DND-41 (cell line): ENCODE measurements at regions not wholly inside any gene's neighbourhood (a gene's known extent, or its start where the extent isn't known, plus 50 kb on each side); places are given as distances from the start of the nearest gene placed in this dataset.

Experiments
- ATAC-seq: fragments of 200-7000 bp; cut with Tn5 transposase; 3 replicates; pipeline ENCODE4 v1.9.1; 2021; ENCODE audit warnings: low read depth; ENCODE audit not compliant: insufficient read depth
- DNase-seq: peaks from one replicate; pipeline ENCODE4 v3.0.0-alpha.2; 2020
- H2AFZ ChIP-seq: 2 replicates; pipeline ENCODE4 v1.6.0; 2012; ENCODE audit warnings: low read depth, low read length
- H3K27ac ChIP-seq: 2 replicates; pipeline ENCODE4 v1.5.1; 2012; ENCODE audit warnings: low read length, inconsistent platforms
- H3K27me3 ChIP-seq: fragments of 200-600 bp; sonication (generic); 2 replicates; pipeline ENCODE4 v1.6.0; 2012; ENCODE audit warnings: low read length, mild to moderate bottlenecking, inconsistent platforms; ENCODE audit not compliant: insufficient read depth, poor library complexity
- H3K36me3 ChIP-seq: 2 replicates; pipeline ENCODE4 v1.5.1; 2012; ENCODE audit warnings: low read length, inconsistent platforms; ENCODE audit not compliant: insufficient read depth
- H3K4me1 ChIP-seq: 2 replicates; pipeline ENCODE4 v1.5.1; 2012; ENCODE audit warnings: mild to moderate bottlenecking, low read length; ENCODE audit not compliant: insufficient read depth
- H3K4me2 ChIP-seq: 2 replicates; pipeline ENCODE4 v1.6.0; 2012; ENCODE audit warnings: mild to moderate bottlenecking, moderate library complexity, low read length, inconsistent platforms; ENCODE audit not compliant: insufficient read depth
- H3K4me3 ChIP-seq, 2 experiments: fragments of 200-600 bp in 1 of 2; shearing (Covaris generic) in 1 of 2; 2 replicates each; pipeline ENCODE4 v1.5.1; 2012 to 2016; ENCODE audit warnings: inconsistent platforms in 2 of 2, low read length in 2 of 2, mild to moderate bottlenecking in 2 of 2, low read depth in 1 of 2, moderate library complexity in 1 of 2
- H3K79me2 ChIP-seq: 2 replicates; pipeline ENCODE4 v1.6.0; 2012; ENCODE audit warnings: low read length, inconsistent platforms; ENCODE audit not compliant: insufficient read depth
- H3K9ac ChIP-seq: 2 replicates; pipeline ENCODE4 v1.6.0; 2012; ENCODE audit warnings: low read depth, mild to moderate bottlenecking, inconsistent platforms, low read length, moderate library complexity
- H3K9me3 ChIP-seq: 2 replicates; pipeline ENCODE4 v1.5.1; 2012; ENCODE audit warnings: low read length, moderate library complexity, mild to moderate bottlenecking, inconsistent platforms; ENCODE audit not compliant: insufficient read depth, severe bottlenecking
- H4K20me1 ChIP-seq: 2 replicates; pipeline ENCODE4 v1.6.0; 2012; ENCODE audit warnings: low read length; ENCODE audit not compliant: insufficient read depth
- EZH2 ChIP-seq: IDR thresholded peaks from 3 replicates; pipeline ENCODE4 v1.6.1; 2012; ENCODE audit warnings: borderline replicate concordance, low read depth, mild to moderate bottlenecking, moderate library complexity, low read length, inconsistent platforms; ENCODE audit not compliant: severe bottlenecking
- TF ChIP-seq, protein P1 (sequence below): IDR thresholded peaks from 2 replicates; pipeline ENCODE4 v1.5.1; 2012; ENCODE audit warnings: borderline replicate concordance, low read length, moderate library complexity, mild to moderate bottlenecking; ENCODE audit not compliant: poor library complexity, severe bottlenecking; ENCODE audit errors: extremely low read depth

DNA sequence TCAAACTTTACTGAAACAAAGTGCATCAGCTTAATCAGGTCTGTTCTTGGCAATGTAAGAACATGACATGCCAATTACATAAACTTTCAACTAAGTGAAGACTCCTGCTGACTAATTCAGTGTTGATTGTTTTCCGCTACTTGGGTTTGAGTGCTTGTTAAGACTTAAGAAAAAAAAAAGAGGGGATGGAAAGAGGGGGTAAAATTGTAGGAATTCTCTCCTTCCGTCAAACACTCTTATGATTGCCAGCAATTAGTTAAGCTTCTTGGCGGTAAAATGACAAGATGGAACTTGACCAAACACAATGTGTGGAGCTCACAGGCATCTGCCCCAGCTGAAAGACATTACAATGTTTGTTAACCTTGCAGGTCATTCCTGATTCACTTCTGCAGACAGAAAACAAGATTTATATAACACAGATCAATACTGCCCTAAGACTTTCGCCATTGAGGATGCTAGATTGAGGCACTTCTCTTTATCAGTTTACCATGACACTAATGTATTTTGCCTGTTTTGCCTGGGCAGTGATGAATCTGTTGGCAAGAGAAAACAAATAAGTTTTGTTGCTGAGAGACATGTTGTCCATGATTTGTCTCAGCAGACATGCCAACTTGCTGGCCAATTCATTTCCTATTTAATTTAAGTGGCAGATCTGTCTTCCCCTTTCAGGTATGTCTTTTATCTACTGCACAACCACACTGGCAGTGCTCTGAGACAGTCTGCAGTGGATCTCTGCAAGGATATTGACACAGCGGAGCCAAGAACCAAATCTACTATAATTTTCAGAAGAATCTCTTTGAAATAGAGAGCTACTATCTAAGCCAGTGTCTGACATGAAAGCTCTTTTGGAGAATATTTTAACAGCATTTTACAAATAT is 410.0 kb upstream of the KCNH7 start:
- Histone ChIP-seq H3K27me3 (no peaks in the 10 kb centered on the region), H3K4me1 (no peaks in the 10 kb centered on the region)

DNA sequence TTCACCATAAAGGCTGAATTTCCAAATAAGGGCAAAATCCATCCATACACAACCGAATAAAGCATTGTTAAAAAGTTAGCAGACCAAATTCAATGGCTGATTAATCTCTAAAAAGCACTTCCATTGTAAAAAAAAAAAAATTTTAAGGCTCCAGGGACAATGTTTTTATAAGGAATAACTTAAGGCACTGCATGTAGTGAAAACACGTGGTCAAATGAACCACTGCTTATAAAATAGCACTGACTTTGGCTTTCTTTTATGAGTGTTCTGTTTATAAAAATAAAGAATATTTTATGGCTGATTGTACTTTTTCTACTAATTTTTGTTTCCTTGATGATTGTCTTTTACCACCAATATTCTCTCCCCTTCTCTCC is 409.3 kb upstream of the KCNH7 start:
- Histone ChIP-seq H3K27me3 (no peaks in the 10 kb centered on the region), H3K9me3 (no peaks in the 10 kb centered on the region), H3K4me1 (no peaks in the 10 kb centered on the region), H3K4me2 (no peak overlapping the region), H3K36me3 (no peaks in the 10 kb centered on the region), H4K20me1 (no peaks in the 10 kb centered on the region), H3K9ac (no peak overlapping the region), H2AFZ (no peak overlapping the region), H3K79me2 (no peaks in the 10 kb centered on the region), H3K4me3 (no peak overlapping the region), H3K27ac (no peak overlapping the region)
- TF ChIP-seq EZH2, result no peak
- TF ChIP-seq, protein P1, sequence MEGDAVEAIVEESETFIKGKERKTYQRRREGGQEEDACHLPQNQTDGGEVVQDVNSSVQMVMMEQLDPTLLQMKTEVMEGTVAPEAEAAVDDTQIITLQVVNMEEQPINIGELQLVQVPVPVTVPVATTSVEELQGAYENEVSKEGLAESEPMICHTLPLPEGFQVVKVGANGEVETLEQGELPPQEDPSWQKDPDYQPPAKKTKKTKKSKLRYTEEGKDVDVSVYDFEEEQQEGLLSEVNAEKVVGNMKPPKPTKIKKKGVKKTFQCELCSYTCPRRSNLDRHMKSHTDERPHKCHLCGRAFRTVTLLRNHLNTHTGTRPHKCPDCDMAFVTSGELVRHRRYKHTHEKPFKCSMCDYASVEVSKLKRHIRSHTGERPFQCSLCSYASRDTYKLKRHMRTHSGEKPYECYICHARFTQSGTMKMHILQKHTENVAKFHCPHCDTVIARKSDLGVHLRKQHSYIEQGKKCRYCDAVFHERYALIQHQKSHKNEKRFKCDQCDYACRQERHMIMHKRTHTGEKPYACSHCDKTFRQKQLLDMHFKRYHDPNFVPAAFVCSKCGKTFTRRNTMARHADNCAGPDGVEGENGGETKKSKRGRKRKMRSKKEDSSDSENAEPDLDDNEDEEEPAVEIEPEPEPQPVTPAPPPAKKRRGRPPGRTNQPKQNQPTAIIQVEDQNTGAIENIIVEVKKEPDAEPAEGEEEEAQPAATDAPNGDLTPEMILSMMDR, result no peak
- DNase-seq (no peak), ATAC-seq (no peak)

More for the DNA sequence above, 410.0 kb upstream of the KCNH7 start:
- Histone ChIP-seq H3K27ac (no peak overlapping the region), H3K9ac (no peak overlapping the region), H3K4me2 (no peak overlapping the region), H2AFZ (no peak overlapping the region), H4K20me1 (no peaks in the 10 kb centered on the region), H3K36me3 (no peaks in the 10 kb centered on the region), H3K4me3 (no peak overlapping the region), H3K9me3 (no peaks in the 10 kb centered on the region), H3K79me2 (no peaks in the 10 kb centered on the region)
- DNase-seq (no peak), ATAC-seq (no peak)
- TF ChIP-seq EZH2, result no peak
- TF ChIP-seq, protein P1, result no peak

DNA sequence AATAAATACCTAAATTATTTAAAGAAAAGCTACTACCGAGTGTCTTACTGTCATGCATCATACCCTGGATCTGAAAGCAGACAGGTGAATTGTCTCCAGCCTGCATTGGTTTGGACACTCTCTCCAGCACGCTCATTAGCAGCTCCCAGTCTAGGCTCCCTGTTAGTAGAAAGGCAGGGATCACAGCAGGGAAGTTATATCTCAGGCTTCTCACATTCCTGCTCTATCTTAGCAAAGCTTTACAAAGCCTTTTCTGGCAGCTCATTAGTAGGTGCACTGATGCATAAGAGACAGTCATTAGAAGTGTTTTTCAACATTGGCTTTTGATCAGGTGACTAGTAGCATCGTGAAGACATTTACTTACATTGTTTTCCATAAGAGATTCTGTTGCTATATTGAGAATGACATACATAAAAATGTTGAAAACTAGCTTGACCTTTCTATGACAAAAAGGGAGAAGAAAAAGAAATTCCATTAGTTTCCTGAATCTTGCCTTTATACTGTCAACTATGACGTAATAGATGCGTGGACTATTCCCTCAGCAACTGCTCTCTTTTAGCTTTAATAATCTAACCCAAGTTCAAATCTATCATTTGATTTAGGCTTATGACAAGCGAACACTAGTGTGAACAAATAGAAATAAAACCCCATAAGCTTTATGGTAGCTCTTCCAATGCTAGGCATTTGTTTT is 408.7 kb upstream of the KCNH7 start:
- Histone ChIP-seq H3K27ac (no peak overlapping the region), H3K79me2 (no peaks in the 10 kb centered on the region), H3K36me3 (no peaks in the 10 kb centered on the region), H3K27me3 (no peaks in the 10 kb centered on the region), H3K9me3 (no peaks in the 10 kb centered on the region), H3K4me3 (no peak overlapping the region), H4K20me1 (no peaks in the 10 kb centered on the region), H2AFZ (no peak overlapping the region), H3K4me2 (no peak overlapping the region), H3K9ac (no peak overlapping the region), H3K4me1 (no peaks in the 10 kb centered on the region)
- TF ChIP-seq EZH2, result no peak
- TF ChIP-seq, protein P1, result no peak
- ATAC-seq (no peak), DNase-seq (no peak)
